Stomach (tissue), 8 donors: ENCODE measurements at regions not wholly inside any gene's neighbourhood (a gene's known extent, or its start where the extent isn't known, plus 50 kb on each side); places are given as distances from the start of the nearest gene placed in this dataset.

Experiments used
- DNase-seq, 2 donors: peaks; one replicate each; pipeline versions ENCODE4 v3.0.0 to v3.0.0-alpha.2; 2013 to 2019
- H3K27ac ChIP-seq, 5 donors: fragments of 200-600 bp in 4 of 5; sonication (generic) in 4 of 5; one replicate each; pipeline ENCODE4 v1.5.1; 2013 to 2019; ENCODE audit warnings: mild to moderate bottlenecking in 1 of 5, moderate library complexity in 1 of 5
- H3K27me3 ChIP-seq, 3 donors: fragments of 200-600 bp; sonication (generic); one replicate each; pipeline ENCODE4 v1.5.1; 2017 to 2019; ENCODE audit warnings: mixed run types in 1 of 3
- H3K36me3 ChIP-seq, 4 donors: fragments of 200-600 bp; sonication (generic); 1 replicate in 3 of 4; 2 replicates in 1 of 4; pipeline ENCODE4 v1.5.1; 2016 to 2019
- H3K4me1 ChIP-seq, 4 donors: fragments of 200-600 bp; sonication (generic); one replicate each; pipeline ENCODE4 v1.5.1; 2016 to 2019
- H3K4me3 ChIP-seq, 4 donors: fragments of 200-600 bp; sonication (generic) in 3 of 4; one replicate each; pipeline ENCODE4 v1.5.1; 2016 to 2019; ENCODE audit warnings: mild to moderate bottlenecking in 1 of 4
- H3K9me3 ChIP-seq, 4 donors: fragments of 200-600 bp; sonication (generic); one replicate each; pipeline ENCODE4 v1.5.1; 2016 to 2019
- CTCF ChIP-seq, 7 experiments: fragments of 450-650 bp in 4 of 7; fragments of 200-600 bp in 3 of 7; sonication (generic) in 3 of 7; IDR thresholded peaks; one replicate each; pipeline ENCODE4 v1.5.1; 2016 to 2019; ENCODE audit warnings: antibody characterized with exemption in 7 of 7, control low read depth in 2 of 7, mild to moderate bottlenecking in 1 of 7
- EP300 ChIP-seq: sonication (generic); formaldehyde crosslinking; IDR thresholded peaks from one replicate; pipeline ENCODE4 v1.6.1; 2017; ENCODE audit warnings: antibody characterized with exemption
- POLR2A ChIP-seq, 4 donors: fragments of 450-650 bp; IDR thresholded peaks; one replicate each; pipeline ENCODE4 v1.6.1; 2016; ENCODE audit warnings: antibody characterized with exemption in 4 of 4, control low read depth in 2 of 4, mild to moderate bottlenecking in 1 of 4, moderate library complexity in 1 of 4
- POLR2AphosphoS5 ChIP-seq, 3 donors: sonication (generic); formaldehyde crosslinking; IDR thresholded peaks; one replicate each; pipeline ENCODE4 v1.6.1; 2016; ENCODE audit warnings: antibody characterized with exemption in 3 of 3
- WGBS, 5 donors: extraction: QIAGEN DNeasy Blood & Tissue Kit in 3 of 5; methylation state at CpG; one replicate each; pipeline versions ENCODE4 v1.1.5 to v1.1.7; 2013 to 2018; 5-methylcytosine and 5-hydroxymethylcytosine counted together
- intact Hi-C: fragments of 100-400 bp; cut with DNase I; formaldehyde crosslinking; loops from one replicate; pipeline ENCODE4 v1.15.1; 2023; ENCODE audit warnings: low total_unique reads
- donor health status: healthy with polysubstance abuse.
- donor health status: Bipolar disorder and iron deficiency.
- donor health status: healthy.

- Histone ChIP-seq H3K4me3 (no peak overlapping the region), H3K9me3 (peaks cover 0 to 16% (median 2%) of the 10 kb centered on the region in 4 donors), H3K36me3 (no peaks in the 10 kb centered on the region), H3K4me1 (no peaks in the 10 kb centered on the region), H3K27me3 (no peaks in the 10 kb centered on the region), H3K27ac (no peak overlapping the region)
- 60 to 67% (median 63%) methylated on average over 2 of the region's 2 CpGs for WGBS, 5 donors
- no peak for DNase-seq
- intact Hi-C loops, result no loop called here
- TF ChIP-seq POLR2A (IDR thresholded peaks at IDR 0.05) (no peak), POLR2AphosphoS5 (IDR thresholded peaks at IDR 0.05) (no peak), CTCF (IDR thresholded peaks at IDR 0.05) (no peak), EP300 (no peak)
Observed at GRCh38 chrX:5559386-5559785, 669.3 kb downstream of the NLGN4X start.

GRCh38 chrX:5549512-5549911, 679.2 kb downstream of the NLGN4X start:
- Histone ChIP-seq H3K27ac (no peak overlapping the region), H3K4me3 (no peak overlapping the region), H3K27me3 (no peaks in the 10 kb centered on the region), H3K36me3 (no peaks in the 10 kb centered on the region), H3K4me1 (no peaks in the 10 kb centered on the region), H3K9me3 (peaks cover 0 to 23% (median 2%) of the 10 kb centered on the region in 4 donors)
- WGBS, 5 donors, result 22 to 71% (median 57%) methylated on average over 2 of the region's 2 CpGs
- intact Hi-C loops, result no loop called here
- TF ChIP-seq CTCF (IDR thresholded peaks at IDR 0.05) (no peak), EP300 (no peak), POLR2A (IDR thresholded peaks at IDR 0.05) (no peak), POLR2AphosphoS5 (IDR thresholded peaks at IDR 0.05) (no peak)
- peak in 1 of 2 donors; percentile 56 for DNase-seq

- Histone ChIP-seq H3K27me3 (no peaks in the 10 kb centered on the region), H3K27ac (no peak overlapping the region), H3K4me3 (no peak overlapping the region), H3K36me3 (no peaks in the 10 kb centered on the region), H3K4me1 (no peaks in the 10 kb centered on the region), H3K9me3 (no peaks in the 10 kb centered on the region)
- WGBS, 5 donors, result 86 to 90% (median 89%) methylated on average over 3 to 6 of the region's 6 CpGs
- TF ChIP-seq EP300 (no peak), CTCF (IDR thresholded peaks at IDR 0.05) (no peak), POLR2A (IDR thresholded peaks at IDR 0.05) (no peak), POLR2AphosphoS5 (IDR thresholded peaks at IDR 0.05) (no peak)
- intact Hi-C loops, result no loop called here
- no peak for DNase-seq
Observed at GRCh38 chrX:5537098-5537497, 691.6 kb downstream of the NLGN4X start.

- intact Hi-C loops, result no loop called here
- no peak overlapping the region for H3K27ac ChIP-seq
- no peaks in the 10 kb centered on the region for H3K4me1 ChIP-seq
- H3K9me3 ChIP-seq, result no peaks in the 10 kb centered on the region
- no peak overlapping the region for H3K4me3 ChIP-seq
- TF ChIP-seq EP300 (no peak), POLR2A (IDR thresholded peaks at IDR 0.05) (no peak)
- no peak for DNase-seq
- no peaks in the 10 kb centered on the region for H3K27me3 ChIP-seq
- 71 to 83% (median 82%) methylated on average over 3 of the region's 3 CpGs for WGBS, 5 donors
- no peaks in the 10 kb centered on the region for H3K36me3 ChIP-seq
Observed at GRCh38 chrX:5536261-5536660, 692.4 kb downstream of the NLGN4X start.

- Histone ChIP-seq H3K36me3 (no peaks in the 10 kb centered on the region), H3K4me1 (no peaks in the 10 kb centered on the region), H3K4me3 (no peak overlapping the region), H3K27ac (no peak overlapping the region), H3K9me3 (peaks cover 0 to 3% (median 0%) of the 10 kb centered on the region in 4 donors), H3K27me3 (no peaks in the 10 kb centered on the region)
- no peak for DNase-seq
- intact Hi-C loops, result no loop called here
- TF ChIP-seq EP300, result no peak
- TF ChIP-seq POLR2A (IDR thresholded peaks at IDR 0.05), result no peak
- TF ChIP-seq CTCF (IDR thresholded peaks at IDR 0.05), result no peak
- TF ChIP-seq POLR2AphosphoS5 (IDR thresholded peaks at IDR 0.05), result no peak
- 76 to 94% (median 83%) methylated on average over 5 of the region's 5 CpGs for WGBS, 5 donors
Observed at GRCh38 chrX:5528057-5528456, 700.6 kb downstream of the NLGN4X start.
